Uterus (tissue), 2 donors: ENCODE measurements at regions not wholly inside any gene's neighbourhood (a gene's known extent, or its start where the extent isn't known, plus 50 kb on each side); places are given as distances from the start of the nearest gene placed in this dataset.

Experiments
- CTCF ChIP-seq, 4 experiments: fragments of 200-600 bp in 2 of 4; fragments of 450-650 bp in 2 of 4; sonication (generic) in 2 of 4; IDR thresholded peaks; one replicate each; pipeline ENCODE4 v1.5.1; 2016 to 2019; ENCODE audit warnings: antibody characterized with exemption in 4 of 4, mild to moderate bottlenecking in 2 of 4, moderate library complexity in 1 of 4
- POLR2A ChIP-seq, 2 donors: fragments of 450-650 bp; IDR thresholded peaks; one replicate each; pipeline ENCODE4 v1.6.1; 2016; ENCODE audit warnings: antibody characterized with exemption in 2 of 2, mild to moderate bottlenecking in 1 of 2, moderate library complexity in 1 of 2

GRCh38 chr1:232180779-232181136 is 449.2 kb downstream of the SIPA1L2 start:
- TF ChIP-seq CTCF (IDR thresholded peaks at IDR 0.05) (no peak), POLR2A (IDR thresholded peaks at IDR 0.05) (no peak)
